NCI-H2081 treated with DMSO at 0.1 percent for 48 hours (cell line): ENCODE measurements at regions not wholly inside any gene's neighbourhood (a gene's known extent, or its start where the extent isn't known, plus 50 kb on each side); places are given as distances from the start of the nearest gene placed in this dataset.

ENCODE experiments used
- DNase-seq: peaks from one replicate; lab custom pipeline; 2025; lab: John Stamatoyannopoulos, UW

DNA sequence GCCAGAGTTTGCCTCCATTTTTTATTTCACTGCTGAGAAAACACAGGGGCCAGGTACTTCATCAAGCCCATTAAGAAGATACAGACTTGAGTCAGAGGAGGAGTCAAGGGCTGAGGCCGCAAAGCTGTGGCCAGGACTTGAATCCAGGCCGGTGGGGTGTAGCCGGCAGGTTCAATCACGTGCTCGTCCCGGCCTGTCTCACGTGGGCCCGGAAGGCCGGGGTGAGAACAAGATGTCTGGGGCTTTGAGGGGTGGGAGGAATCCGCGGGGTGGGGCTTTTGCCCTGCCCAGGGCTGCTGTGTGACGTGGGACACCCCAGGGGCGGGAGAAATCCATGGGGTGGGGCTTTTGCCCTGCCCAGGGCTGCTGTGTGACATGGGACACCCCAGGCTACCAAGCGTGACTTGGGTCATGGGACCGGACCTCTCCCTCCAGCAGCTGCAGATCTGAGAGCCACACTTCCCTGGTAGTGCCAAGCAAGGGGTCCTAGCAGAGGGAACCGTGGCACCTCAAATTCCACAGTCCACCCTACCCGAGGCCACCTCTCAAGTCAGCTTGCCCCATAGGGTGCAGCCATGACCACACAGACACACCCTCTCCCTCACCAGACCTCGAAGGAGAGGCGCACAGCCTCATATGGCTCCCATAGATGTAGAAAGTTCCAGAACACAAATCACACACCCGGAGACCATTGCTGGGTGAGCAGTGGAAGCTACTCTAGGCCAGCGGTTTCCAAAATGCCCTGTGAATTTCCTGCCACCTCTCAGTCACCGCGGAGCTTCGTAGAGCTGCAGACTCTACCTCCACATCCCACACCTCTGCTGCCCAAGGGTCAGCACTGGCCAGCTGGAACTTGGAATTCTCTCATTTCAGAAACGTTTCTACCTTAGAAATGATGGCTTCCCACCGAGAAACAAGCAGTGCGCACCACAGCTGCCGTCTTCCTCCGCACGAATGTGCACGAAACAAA lies 156.1 kb downstream of the DLL1 start:
- no peak for DNase-seq

DNA sequence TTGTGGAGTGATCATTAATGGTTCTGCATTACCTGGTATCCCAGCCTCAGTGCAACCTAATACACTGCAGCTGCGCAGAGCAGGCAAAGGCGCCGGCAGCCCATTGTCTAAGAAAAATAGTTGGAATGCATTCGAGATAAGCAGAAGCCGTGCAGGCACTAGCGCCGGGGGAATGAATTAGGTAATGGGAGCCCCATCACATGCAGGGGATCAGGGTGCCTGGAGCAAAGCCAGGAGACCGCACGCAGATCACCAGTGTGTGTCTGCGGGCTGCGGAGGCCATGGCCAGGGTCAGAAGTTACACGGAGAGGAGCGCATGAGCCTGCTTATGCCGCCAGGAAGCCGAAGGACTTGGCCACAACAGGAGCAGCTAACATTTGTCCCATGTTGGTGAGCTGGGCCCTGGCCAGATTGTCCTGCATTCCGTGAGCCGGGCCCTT lies 156.8 kb downstream of the DLL1 start:
- DNase-seq, result no peak

DNA sequence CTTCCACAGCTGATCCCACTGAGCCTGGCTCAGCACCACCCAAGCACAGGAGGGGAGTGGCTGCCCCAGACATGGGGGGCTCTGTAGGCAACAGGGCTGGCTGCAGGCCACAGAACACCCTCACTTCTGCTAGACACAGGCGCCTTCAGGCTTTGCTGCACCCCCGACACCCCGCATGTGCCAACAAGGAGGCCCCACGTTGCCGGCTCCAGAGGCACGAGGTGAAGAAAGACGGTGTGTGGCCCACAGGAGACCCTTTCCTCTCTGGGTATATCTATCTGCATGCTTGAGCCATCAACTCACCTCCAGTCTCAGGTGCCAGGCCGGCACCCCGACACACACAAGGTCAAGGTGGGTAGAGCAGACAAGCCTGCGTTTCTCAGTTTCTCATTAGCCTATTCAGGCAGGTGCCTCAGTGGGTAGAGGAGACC lies 158.3 kb downstream of the DLL1 start:
- DNase-seq, result no peak

DNA sequence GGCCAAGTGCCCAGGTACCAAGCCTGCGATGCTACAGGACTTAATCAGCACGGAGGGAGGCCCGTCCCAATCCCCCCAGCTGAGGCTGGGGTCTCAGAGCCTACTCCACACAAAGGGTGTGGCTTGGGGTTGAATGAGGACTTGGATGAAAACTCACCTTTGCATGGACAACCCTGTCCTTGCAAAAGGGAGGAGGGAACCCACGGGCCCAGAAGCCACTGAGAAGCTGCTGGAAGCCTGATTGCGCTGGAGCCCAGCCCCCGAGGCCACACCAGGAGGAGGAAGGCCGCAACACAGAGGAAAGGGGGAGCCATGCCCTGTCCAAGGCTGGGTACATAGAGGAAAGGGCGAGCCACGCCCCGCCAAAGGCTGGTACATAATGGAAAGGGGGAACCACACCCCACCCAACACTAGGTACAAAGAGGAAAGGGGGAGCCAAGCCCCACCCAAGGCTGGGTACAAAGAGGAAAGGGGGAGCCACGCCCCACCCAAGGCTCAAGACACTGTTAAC lies 158.8 kb downstream of the DLL1 start:
- DNase-seq, result no peak

DNA sequence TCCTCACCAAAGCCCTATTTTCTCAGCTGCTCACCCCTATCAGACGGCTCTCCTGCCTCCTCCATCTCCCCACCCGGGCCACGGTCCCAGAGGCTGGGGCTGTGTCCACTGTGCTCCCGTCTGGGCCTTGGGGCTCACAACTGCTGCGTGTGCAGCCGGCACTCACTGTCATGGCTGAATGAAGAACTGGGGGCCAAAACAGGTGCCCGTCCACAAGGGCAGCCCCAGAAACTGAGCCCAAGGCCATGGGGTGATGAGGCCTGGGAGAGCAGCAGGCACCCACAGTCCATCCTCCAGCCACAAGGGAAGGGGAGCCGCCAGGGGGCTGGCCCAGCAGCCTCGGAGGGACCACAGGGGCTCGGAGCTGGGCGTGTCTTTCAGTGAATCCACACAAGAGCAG lies 159.5 kb downstream of the DLL1 start:
- DNase-seq, result no peak

DNA sequence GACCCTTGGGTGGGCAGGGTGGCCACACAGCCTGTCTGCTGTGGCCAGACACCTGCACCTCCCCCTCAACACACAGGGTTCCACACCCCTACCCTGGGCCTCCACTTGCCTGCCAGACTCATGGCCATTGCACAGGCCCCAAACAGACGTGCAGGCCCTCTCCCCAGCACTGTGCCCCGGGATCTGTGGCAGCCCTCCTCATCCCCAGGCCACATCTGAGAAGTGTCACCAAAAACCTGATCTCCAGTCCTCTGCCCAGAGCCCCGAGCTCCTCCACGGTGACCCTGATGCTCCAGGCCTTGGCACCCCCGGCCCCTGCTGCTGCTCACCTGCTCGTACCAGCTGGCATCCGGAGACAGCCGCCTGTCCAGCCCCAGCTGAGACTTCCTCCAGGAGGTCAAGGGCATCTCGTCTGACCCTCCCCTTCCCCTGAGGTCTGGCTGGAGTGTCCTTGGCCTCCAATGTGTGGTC lies 160.1 kb downstream of the DLL1 start:
- DNase-seq, result no peak

DNA sequence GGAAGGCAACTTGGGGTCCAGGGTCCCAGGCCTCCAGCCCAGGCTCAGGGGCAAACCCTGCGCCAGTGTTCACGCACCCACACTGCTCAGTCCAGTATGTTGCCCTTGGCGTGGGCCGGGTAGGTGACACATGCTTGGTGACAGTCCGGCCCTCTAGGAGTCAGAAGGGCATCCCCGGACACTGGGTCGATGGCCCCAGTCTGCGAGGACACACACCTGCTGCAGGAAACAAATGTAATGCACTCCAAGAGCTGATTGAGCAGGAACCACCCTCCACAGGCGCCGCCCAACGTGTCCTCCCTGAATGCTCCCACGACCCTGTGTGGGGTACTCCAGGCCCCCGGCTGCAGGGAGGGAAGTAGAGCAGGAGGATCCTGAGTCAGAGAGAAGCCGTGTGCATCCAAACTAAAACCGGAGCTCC lies 160.7 kb downstream of the DLL1 start:
- DNase-seq, result no peak

DNA sequence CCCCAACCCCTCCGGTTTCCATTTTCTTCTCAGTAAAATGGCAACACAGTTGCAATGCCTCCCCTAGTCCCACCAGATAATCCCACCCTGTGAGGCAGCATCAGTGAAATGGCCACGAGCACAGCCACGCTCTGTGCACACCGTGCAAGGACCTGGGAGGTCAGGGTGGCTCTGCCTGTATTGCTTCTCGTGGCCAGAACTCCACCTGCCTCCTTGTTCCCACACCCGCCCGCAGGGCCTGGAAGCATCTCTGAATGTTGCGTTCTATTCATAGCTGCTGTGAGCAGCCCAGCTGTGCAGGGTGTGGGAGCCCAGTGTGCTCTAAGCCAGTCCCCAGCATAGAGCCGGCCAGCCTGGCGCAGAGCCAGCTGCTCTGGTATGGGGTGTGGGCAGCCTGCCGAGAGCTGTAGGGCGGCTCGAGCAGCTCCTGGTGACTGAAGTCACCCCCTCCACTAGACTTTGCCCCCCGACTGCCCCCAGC lies 161.1 kb downstream of the DLL1 start:
- peak; percentile 12 for DNase-seq

DNA sequence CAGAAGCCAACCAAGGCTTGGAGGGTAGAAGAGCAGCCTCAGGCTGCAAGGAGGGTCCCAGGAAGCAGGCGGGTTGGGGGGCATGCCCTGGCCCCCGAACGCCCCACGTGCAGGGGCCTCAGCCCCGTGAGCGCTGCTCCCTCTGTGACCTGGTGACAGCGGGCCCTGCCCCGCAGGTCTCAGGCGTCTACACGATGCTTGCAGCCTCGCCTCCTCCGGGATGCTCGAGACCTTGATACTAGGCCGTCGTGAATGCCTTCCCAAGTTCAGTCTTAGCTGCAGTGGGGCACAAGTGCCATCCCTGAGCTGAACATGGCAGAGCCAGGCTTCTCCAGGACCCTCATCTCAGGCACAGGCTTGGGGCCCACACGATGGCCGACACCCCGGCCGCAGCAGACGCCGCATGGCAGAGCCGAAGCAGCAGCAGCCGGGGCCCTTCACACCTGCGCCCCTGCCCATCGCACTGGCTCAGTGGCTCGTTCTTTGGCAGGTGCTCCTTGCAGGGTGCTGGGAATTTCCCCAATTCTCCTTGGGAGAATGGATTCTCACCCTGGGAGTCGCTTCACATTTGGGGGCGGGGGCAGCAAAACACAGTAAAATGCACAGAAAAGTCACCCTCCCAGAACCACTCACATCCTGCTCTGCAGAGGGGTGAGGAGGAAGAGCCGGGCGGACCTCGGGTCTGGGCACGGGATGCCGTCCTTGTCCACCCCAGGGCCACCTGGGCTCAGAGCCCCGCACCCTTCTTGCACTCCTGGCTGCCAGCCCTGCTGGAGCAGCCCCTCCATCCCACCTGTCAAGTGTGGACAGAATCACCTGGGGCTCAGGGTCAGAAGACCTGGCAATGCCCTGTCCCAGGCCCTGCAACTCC lies 161.8 kb downstream of the DLL1 start:
- DNase-seq, result no peak

DNA sequence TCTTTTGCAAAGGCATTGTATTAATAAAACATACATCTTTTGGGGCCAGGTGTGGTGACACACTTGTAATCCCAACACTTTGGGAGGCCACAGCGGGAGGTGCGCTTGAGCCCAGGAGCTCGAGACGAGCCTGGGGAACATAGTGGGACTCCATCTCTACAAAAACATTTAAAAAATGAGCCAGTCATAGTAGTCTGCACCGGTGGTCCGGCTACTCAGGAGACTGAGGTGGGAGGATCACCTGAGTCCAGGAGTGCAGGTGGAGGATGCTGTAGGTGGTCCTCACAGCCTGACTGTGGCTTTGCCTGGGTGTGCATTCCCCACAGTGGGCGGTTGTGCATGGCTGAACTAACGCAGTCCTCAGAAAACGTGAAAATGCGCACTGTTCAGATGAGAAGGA lies 162.5 kb downstream of the DLL1 start:
- no peak for DNase-seq

DNA sequence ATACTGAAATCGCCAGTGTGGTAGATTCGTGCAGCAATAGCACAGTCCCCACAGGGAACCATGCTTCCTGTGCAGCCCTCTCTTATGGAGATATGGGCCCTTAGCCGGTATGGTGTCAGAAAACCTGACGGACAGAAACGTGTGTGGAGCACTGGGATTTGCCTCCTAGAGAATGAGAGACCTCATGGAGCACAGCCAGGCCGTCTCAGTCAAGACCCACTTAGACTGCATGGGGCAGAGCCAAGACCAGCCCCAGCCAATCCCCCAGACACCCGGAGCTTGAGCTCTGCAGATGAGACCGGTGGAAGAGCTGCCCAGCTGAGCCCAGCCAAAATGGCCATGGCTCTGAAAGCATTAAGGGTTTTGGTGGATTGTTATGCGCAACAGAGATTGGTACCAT lies 163.7 kb downstream of the DLL1 start:
- DNase-seq, result no peak

DNA sequence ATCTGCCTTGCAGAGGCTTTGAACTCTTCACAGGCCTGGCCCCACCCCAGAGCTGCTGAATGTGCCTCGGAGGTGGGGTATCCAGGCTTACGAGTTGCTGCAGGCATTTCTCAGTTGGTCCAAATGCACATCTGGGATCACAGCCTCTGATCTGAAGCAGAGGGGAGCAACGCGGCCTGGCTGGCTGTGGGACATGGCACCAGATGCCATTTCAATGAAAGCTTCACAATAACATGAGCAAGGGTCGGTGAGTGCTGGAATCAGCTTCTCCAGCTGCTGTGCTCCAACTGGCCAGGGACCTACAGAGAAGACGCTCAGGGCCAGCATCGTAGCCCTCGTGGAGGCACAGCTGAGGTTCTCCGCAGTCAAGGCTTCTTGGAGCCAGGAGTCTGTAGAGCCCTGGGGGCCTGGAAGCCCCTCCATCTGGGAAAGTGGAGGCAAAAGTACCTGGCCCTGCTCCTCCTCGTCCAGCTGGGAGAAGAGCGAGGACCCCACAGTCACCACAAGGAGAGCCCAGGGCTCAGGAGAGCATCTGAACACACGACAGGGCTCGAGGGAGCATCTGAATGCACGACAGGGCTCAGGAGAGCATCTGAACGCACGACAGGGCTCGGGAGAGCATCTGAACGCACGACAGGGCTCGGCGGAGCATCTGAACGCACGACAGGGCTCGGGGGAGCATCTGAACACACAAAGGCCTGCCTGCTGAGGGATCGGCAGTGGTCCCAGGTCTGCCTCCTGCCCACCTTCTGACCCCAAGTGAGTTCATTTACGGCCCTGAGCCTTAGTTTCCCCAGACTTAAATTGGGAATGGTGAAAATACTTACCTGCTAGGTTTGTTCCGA lies 165.2 kb downstream of the DLL1 start:
- DNase-seq, result no peak

DNA sequence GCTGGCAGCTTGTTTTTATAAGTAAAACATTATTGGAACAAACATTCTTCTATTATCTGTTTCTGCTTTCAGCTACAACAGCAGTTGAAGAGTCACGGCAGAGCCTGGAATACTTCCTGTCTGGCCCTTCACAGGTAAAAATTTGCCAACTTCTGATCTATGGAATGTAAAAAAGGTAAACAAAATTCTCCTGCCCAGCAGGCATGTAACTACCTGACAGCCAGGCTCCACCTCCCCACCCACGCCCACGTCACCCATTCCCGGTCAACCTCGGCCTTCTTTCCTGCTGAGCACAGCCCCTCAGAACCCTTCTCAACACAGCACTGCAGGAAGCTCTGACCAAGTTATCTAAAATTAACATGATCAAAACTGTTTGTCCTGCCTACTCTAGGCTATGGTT lies 166.0 kb downstream of the DLL1 start:
- no peak for DNase-seq

DNA sequence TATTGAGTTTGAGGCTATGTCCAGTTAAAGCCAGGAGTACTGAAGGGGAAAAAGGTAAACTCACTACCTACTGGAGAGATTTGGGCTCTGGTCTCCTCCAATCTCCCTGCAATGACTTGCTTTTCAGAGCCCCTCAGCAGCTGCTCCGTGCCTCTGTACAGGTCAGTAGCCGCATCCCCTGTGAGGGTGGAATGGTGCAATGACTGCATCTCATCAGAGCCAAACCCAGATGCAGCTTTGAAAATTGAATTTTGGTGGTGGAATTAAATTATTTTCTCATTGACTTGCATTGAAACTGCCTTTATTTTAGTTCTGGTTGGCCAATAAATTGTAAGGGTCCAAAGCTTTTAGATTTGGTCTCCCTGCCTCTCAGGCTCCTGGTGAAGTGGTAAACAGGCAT lies 166.7 kb downstream of the DLL1 start:
- DNase-seq, result no peak

DNA sequence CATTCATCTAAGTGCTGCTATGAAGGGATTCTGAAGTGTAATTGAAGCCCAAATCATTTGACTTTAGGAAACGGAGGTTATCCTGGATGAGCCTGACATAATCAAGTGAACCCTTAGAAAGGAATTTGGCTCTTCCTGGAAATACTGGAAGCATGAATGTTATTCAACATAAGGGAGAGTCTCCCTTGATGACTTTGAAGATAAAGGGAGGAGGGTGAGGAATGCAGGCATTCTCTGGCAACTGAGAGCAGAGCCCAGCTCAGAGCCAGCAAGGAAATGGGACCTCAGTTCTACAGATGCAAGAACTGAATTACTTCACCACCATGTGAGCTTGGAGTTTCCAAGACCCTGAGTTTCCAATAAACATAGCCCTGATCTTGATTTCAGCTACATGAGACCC lies 168.2 kb downstream of the DLL1 start:
- DNase-seq, result no peak

DNA sequence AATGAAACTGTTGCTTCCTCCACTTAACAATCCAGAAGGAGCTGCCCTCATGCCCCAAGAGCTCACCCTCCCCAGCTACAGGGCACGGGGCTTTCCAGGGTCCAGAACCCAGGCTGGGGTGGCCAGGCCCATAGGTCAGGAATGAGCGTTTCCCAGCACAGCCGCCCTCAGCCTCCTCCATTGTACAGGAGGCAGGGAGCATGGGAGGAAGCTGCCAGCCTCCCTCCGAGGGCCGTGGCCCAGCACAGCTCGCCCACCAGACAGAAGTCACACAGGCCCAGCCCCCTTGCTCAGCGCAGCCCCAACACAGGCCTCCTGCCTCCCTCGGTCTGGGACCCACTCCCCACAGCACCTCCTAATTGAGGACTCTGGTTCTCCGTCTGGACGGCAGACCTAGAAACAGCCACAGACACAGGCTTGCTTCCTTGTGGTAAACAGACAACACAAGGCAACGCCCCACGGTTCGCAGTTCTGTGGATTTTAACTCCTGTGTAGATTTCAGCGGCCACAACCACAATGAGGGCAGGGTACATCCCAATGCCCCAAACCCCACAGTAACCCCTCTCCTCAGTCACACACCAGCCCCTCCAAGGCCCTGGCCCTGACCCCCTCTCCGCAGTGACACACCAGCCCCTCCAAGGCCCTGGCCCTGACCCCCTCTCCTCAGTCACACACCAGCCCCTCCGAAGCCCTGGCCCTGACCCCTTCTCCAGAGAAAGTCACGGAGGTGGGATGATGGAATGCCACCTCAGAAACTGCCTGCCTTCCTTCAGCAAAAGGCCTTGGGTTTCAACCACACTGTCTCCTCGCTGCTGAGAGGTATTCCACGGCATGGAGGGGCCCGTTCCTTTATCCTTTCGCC lies 173.5 kb downstream of the DLL1 start:
- DNase-seq, result no peak

DNA sequence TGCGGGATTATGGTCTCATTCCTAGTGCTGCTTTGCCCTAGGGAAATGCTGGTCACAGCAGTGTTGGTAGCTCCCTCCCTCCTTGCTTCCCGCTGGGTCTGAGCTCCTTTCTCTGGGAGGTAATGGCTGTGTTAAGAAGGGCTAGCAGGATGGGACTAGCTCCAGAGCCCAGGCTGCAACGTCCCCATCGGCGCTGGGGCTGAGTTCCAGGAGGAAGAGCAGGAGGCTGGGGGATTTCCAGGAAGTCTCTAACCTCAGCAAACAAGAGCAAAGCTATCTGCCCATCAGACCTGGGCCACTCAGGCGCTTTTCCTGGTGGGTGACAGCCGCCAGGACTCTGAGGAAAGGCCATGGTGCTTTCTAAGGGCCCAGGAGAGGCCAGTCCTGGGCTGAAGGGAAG lies 174.2 kb downstream of the DLL1 start:
- DNase-seq, result no peak

DNA sequence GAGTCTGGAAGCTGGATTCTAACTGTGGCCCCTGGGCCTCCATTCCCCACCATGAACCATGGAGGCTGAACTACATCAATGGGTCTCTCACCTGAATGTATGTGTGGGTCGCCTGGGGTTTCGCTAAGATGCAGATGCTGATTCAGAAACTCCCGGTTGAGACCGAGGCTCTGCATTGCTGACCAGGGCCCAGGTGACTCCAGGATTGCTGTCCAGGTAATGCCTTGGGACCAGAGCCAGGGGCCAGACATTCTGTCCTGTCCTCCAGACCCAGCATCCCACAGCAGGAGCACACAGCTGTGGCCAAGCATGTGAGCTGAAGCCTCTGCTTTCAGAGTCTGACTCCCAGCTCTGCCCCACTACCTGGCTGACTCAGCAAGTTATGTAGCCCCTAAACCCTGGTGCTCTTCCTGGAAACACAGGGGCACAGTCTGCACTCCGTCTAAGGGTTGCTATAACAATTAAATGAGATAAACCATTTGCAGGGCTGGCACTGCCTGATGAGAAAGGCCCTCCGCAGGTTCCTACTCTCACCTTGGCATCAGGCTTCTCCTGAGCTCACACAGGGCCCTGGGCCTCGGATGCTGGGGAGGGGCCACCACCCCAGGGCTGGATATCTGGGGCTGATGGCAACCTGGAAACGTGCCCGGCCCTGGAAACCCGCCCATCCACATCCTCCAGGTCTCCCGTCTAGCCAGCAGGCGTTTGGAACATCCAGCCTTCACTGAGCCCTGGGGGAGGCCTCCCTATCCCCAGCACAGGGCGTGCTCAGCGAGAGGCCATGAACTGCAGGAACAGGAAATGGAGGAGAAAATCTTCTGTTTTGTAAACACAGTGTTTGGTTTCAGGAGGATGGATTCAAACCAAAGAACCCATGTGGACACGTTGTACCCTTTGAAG lies 175.7 kb downstream of the DLL1 start:
- DNase-seq, result no peak

DNA sequence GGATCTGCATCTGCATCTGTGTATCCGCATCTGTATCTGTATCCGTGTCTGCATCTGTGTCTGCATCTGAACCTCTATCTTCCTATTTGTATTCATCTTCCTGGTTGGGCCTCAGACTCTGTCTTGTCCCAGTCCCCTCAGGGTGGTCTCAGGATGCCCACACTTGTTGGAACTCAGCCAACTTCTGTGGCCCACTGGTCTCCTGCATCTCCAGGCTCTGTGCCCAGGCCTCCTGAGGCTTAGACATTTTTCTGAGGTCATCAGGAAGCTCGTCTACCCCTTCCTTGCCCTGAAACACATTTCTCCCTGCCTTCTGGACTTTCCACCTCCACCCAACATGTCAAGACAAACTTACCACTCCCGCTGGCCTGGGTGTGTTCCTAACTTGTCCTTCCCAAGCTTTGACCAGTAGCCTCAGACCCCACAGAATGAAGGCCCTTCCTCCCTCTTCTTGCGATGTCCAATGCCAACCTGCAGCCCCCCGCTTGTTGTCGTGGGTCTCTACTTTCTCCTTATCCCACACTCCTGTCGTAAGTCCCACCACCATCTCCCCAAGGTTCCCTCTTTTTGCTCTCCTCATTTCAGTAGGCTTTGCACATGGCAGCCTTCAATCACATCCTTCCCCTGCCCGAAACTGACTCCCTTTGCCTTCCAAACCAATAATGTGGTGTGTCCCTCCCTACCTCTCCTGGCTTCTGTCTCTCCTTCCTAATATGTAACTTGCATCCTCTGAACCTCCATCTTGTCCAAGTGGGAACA lies 176.5 kb downstream of the DLL1 start:
- no peak for DNase-seq
